GM19452 (cell line): ENCODE measurements at regions not wholly inside any gene's neighbourhood (a gene's known extent, or its start where the extent isn't known, plus 50 kb on each side); places are given as distances from the start of the nearest gene placed in this dataset.

Source experiments
- ATAC-seq: cut with Tn5 transposase; IDR thresholded peaks from one replicate; pipeline ENCODE4 v1.9.1; 2021; ENCODE audit not compliant: unreplicated experiment

DNA sequence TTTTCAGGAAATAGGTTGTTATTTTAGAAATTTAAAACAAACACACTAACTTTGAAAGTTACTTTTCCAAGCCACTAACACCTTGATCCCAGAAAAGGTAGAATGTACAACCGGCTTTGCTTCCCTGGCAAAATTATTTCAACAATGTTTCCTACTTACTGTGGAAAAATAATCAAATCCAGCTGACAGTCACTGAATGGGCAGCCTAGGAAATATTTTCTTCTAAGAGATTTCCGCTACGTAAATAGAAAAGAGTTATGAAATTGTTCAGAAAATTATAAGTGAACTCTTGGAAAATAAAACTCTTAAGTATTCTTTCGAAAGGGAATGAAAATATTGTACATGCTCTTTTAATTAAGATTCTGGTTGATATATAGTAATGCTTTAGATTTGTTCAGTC lies 195.7 kb downstream of the GASK1B start:
- ATAC-seq: no peak

GRCh38 chr4:157973297-157973696 lies 199.5 kb downstream of the GASK1B start:
- no peak for ATAC-seq

DNA sequence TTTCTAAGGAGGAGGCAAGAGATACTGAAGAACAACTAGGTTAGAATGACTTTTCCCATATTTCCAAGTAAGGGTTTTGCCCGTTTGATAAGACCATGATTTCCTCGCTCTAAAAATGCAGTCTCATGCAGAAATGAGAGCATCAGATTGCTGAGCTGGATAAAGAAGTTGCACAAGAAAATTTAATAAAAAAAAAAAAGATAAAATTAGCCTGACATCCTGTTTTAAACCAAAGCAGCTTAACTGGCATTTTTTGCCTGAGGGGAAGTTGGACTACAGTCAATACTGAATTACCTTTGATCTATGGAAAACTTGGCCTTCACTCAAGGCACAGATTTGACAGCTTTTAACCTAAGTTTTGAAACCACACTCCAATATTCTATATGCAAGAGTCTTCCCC lies 208.4 kb downstream of the GASK1B start:
- no peak for ATAC-seq

DNA sequence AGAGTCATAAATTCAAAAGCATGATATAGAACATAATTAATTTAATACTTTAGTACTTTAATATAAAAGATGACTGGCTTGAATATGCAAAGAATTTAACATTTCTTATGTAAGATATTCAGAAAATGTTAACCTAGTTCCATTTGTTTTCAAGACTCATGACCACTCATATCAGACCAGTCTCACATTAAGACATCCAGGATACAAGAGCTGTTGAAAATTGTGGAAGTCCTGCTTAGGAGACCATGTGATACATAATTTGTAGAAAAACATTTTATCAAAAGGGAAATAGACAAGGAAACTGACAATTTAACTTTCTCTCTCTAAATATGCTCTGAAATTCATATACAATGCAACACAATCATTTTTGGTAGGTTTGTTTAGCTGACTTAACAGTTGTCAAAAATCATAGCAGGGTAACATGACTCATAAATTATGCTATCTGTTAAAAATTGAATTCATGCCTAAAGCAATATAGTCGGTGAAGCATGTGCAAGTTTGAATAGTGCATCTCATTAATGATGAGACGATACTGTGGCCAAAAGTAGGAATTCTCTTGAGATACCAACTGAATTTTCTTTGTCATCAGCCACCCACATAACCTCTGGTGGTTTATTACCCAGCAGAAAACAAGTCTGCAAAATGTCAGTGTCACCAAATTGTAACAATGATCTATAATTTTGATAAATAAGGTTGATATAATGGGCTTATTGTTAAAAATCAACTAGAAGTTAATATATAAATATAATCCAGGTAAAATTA lies 211.4 kb downstream of the GASK1B start:
- ATAC-seq: no peak

GRCh38 chr4:157957905-157958304 lies 214.9 kb downstream of the GASK1B start:
- ATAC-seq: no peak

- ATAC-seq: no peak
Measured at GRCh38 chr4:157942017-157942416, 230.8 kb downstream of the GASK1B start.

DNA sequence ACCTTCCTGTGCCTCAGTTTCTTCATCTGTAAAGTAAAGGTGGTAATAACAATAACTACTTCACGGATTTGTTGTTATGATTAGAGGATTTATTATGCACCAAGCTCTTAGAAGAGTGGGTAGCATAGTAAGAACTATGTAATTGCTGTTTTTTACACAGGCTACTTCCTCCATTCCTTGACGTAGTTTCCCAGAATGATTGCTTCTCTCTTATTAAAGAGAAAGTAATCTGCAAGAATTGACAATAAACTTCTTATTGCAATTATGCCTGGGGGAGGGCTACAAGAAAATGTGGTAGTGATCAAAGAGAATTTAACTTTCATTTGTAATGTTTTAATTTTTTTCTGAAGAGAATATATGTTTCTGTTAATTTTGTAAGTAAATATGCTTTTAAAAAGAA lies 238.7 kb downstream of the GASK1B start:
- no peak for ATAC-seq

- ATAC-seq: no peak
Measured at GRCh38 chr4:157932936-157933335, 239.9 kb downstream of the GASK1B start.

GRCh38 chr4:157929486-157929885 lies 243.3 kb downstream of the GASK1B start:
- ATAC-seq: no peak

DNA sequence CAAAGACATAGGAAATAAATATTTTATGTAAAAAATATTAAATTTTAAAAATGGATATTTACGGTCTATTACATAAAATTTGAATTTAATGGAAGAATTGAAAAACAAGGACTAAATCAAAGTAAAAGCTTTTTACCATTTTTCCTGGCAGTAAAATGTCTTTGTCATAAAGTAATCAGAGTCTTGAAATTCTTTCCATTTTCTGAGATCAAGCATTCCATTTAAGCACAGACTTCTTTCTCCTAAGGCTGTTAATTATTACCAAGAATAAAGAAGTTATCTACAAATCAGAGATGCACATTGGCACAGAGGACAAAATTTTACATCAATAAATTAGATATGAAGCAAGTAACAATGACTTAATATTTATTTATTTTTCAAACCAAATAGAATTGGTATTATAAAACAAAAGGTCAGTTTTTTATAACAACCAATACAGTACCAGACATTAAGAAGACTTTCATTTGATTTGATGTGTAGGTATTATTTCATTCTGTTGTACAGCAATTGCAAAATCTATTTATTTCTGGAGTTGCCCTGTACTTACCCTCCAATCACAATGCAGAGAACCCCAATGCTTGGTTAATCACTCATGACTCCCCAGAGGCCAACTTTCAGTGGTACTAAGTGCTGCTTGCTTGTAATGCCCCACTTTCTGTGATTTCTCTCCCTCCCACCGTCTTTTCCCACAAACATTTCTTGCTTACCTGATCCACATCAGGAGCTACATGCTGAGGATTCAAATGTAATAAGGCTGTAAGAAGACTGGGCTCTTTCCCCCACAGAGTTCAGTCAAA lies 254.6 kb downstream of the GASK1B start:
- no peak for ATAC-seq

DNA sequence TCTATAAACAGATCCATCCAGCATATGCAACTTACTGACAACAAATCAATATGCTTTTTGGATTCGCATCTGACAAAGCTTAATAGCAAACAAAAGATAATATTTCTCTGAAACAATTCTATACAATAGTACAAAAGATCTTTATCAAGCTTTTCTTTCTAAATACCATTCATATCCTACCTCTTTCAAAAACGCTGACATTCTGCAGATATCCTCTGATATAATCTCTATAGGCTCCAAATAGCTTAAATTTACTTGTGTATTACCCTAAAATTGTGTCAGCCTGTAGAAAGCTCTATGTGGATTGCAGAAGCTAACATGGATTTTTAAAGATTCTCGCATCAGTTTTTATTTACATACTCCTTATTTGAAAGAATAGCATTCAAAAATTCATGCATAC lies 260.6 kb downstream of the GASK1B start:
- no peak for ATAC-seq

- ATAC-seq: no peak
Measured at GRCh38 chr4:157911662-157912061, 261.2 kb downstream of the GASK1B start.

GRCh38 chr4:157908691-157909090 lies 264.1 kb downstream of the GASK1B start:
- no peak for ATAC-seq

DNA sequence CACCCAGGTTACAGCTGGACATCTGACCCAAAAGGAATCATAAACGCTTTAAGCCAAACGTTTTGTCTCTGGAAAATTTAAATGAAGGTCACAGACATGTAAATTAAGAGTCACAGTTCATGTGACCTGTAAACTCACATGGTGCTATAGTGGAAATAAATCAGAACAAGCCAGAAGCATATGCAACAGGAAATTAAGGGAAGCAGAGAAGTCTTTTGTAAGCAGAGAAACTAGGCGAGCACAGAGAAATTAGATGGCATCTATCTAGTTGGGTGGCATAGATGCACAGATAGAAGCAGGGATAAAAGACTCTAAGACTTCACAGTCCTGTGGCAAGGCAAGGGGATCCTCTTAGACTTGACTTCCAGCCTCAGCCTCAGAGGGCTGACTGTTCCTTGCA lies 264.8 kb downstream of the GASK1B start:
- ATAC-seq: no peak

DNA sequence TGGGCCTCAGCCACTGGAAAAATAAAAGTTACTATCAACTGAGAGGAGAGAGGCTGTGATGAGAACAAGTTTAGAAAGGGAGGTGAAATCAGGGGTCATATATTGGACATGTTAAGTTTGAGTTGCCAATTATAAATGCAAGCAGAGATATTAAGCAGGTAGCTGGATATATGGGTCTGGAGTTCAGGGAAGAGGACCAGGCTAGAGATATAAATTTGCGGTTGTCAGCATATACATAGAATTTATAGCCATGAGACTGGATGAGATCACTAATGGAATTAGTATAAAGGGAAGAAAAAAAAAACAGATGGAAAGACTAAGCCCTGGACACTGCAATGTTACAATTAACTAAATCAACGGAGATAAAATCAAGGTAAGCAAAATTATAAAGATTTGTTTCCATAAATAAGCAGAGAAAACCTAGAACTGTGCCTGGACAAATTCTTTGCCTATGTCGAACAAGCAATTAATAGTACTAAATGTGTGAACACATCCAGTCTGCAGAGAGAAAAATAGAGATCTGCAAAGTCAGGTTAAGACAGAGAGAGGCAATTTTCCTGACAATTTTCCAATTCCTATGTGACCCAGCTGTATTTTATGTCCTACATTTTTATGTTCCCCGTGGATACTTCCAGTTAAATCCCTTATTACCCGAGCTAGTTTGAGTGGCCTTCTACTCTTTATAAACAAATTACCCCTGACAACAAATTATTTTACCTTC lies 265.4 kb downstream of the GASK1B start:
- ATAC-seq: no peak

DNA sequence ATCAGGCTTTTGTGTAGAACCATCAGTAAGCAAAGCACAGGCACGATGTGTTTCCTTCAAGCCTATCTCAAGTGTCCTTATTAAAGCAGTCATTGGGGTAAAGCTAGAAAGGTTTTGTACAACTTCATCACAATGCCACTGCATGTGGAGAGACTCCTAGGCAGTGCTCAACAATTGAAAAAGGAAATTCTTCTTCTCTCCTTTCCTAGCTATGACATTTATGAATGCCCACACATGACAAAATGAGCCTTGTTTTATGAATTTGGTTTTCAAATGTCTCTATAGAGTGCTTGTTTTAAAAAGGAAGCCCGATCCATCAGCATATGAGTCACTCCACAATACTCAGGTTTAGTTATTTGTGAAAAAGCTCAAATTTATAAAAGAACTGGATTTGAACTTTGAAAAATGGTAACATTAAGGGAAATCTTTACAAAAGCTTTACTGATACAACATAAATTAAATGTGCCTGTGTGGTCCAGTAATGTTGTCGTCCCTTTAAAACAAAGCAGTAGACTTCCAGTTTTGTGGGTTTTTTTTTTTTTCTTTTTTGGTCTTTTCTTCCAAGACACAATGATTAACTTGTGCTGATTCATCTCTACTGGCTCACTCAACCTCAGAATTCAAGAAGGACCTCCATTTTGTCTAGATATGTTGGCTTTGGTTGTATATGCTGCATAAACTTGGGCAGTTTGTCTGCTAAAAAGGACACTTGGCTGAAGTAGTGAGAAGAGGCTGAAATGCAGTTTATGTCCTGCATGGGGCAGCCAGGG lies 273.8 kb downstream of the GASK1B start:
- ATAC-seq: no peak

DNA sequence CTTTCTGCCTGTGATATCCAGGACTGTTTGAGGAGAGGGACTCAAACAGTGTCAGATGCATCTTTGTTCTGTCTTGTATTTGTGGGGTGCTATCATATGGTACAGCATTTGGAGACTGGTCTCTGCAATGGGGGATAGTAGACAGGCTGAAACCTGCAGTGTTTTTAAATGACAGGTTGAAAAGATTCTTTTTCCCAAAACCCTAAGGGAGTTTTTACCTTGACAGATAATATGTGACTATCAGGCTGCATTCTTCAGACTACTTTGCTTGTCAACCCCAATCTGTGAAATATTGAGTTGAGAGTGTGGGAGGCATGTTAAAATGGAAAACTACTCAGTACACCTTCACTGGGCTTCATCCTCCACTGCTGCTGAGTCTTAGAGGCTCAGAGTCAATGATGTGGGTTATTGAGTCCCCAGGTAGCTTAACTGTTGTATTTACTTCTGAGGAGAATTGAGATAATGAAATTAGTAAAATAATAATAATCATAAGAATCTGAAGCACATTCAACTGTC lies 274.9 kb downstream of the GASK1B start:
- ATAC-seq: no peak

GRCh38 chr4:157896726-157897125 lies 276.1 kb downstream of the GASK1B start:
- no peak for ATAC-seq

GRCh38 chr4:157895205-157895604 lies 277.6 kb downstream of the GASK1B start:
- ATAC-seq: no peak

DNA sequence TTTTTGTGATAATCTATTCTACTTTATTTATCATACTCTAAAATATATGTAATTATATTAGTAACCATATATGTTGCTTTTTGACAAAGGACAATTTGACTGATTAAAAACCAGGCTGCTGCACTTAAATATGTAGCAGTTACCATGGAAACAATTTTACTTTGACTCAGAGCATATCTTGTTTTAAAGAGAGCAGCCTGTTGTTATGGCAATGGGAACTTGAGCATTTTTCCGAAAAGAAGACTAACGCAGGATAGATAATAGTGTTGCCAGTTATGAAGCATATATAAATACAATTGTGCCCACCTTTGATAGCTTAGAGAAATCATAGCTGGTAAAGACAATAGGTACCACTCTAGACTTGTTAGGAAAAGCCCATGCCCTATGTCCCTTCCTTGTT lies 283.0 kb downstream of the GASK1B start:
- ATAC-seq: no peak

DNA sequence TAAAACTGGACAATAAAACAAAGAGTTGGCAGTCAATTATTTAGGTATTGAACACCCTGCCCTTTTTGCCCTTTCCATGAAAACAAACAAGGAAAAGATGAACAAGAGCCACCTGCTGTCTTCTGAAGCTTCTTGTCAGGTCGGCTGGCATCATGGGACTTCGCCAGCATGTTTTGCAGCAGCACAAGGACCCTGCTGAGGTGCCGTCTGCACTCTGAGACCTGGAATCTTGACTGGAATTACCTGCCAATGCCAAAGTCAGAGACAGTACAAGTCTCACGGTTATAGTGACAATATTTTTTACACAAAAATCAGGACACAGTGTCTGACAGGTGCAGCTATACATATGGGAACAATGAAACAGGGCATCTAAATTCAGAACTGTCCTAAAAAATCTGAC lies 284.5 kb downstream of the GASK1B start:
- ATAC-seq: no peak
